ENCODE measurements at regions not wholly inside any gene's neighbourhood (a gene's known extent, or its start where the extent isn't known, plus 50 kb on each side); places are given as distances from the start of the nearest gene placed in this dataset.

- Histone ChIP-seq H3K36me3 (ENCODE audit: control insufficient read depth, insufficient read depth, low read length) (no peaks in the 10 kb centered on the region), H3K4me3 (ENCODE audit: low read depth, low read length) (no peak overlapping the region), H3K27me3 (ENCODE audit: control insufficient read depth, insufficient read depth, low read length) (peaks cover 2% of the 10 kb centered on the region; the same call in 1 of the 2 replicates)
- ChIA-PET POLR2A (no interaction called here), CTCF (interaction anchor here (0.6 to 1.6 kb wide), 4 partner anchors 10 to 528 kb away, joined by 3 to 4 read pairs (median 3); no protein-coding TSS in a partner anchor)
- TF ChIP-seq CTCF (IDR thresholded peaks at IDR 0.05; ENCODE audit: insufficient read depth, low read depth, low read length), result no peak
- DNase-seq (ENCODE audit: low read depth), result no peak
Observed at GRCh38 chr22:23383491-23384361, 196.4 kb downstream of the IGLL1 start.

- POLR2A ChIA-PET, result no interaction called here
- CTCF ChIA-PET, result interaction anchor here (1.1 to 1.6 kb wide), 3 partner anchors 11 to 209 kb away, joined by 3 to 6 read pairs (median 3); no protein-coding TSS in a partner anchor
- DNase-seq (ENCODE audit: low read depth), result no peak
- TF ChIP-seq CTCF (IDR thresholded peaks at IDR 0.05; ENCODE audit: insufficient read depth, low read depth, low read length), result no peak
- Histone ChIP-seq H3K36me3 (ENCODE audit: control insufficient read depth, insufficient read depth, low read length) (no peaks in the 10 kb centered on the region), H3K4me3 (ENCODE audit: low read depth, low read length) (no peak overlapping the region), H3K27me3 (ENCODE audit: control insufficient read depth, insufficient read depth, low read length) (peaks cover 3% of the 10 kb centered on the region; the same call in 1 of the 2 replicates)
Observed at GRCh38 chr22:23382428-23383218, 197.5 kb downstream of the IGLL1 start.

GRCh38 chr22:23381661-23382427 lies 198.2 kb downstream of the IGLL1 start:
- no peak for TF ChIP-seq CTCF (IDR thresholded peaks at IDR 0.05; ENCODE audit: insufficient read depth, low read depth, low read length)
- H3K4me3 ChIP-seq (ENCODE audit: low read depth, low read length), result no peak overlapping the region
- DNase-seq (ENCODE audit: low read depth), result no peak
- 0 out of 2 replicates have a peak, but pooled peaks cover 1% of the 10 kb centered on the region for H3K27me3 ChIP-seq (ENCODE audit: control insufficient read depth, insufficient read depth, low read length)
- no peaks in the 10 kb centered on the region for H3K36me3 ChIP-seq (ENCODE audit: control insufficient read depth, insufficient read depth, low read length)
- POLR2A ChIA-PET, result no interaction called here
- CTCF ChIA-PET, result interaction anchor here (1.6 kb wide), 1 partner anchor 208 kb away, joined by 6 read pairs; no protein-coding TSS in a partner anchor

- POLR2A ChIA-PET, result no interaction called here
- no peak for TF ChIP-seq CTCF (IDR thresholded peaks at IDR 0.05; ENCODE audit: insufficient read depth, low read depth, low read length)
- no peak for DNase-seq (ENCODE audit: low read depth)
- Histone ChIP-seq H3K36me3 (ENCODE audit: control insufficient read depth, insufficient read depth, low read length) (no peaks in the 10 kb centered on the region), H3K27me3 (ENCODE audit: control insufficient read depth, insufficient read depth, low read length) (0 out of 2 replicates have a peak, but pooled peaks cover 1% of the 10 kb centered on the region), H3K4me3 (ENCODE audit: low read depth, low read length) (no peak overlapping the region)
- CTCF ChIA-PET, result no interaction called here
Observed at GRCh38 chr22:23380911-23381310, 199.2 kb downstream of the IGLL1 start.

Data from BJ (cell line).